SK-N-SH treated with all-trans-retinoic acid at 6 μM for 48 hours (cell line): ENCODE measurements at regions not wholly inside any gene's neighbourhood (a gene's known extent, or its start where the extent isn't known, plus 50 kb on each side); places are given as distances from the start of the nearest gene placed in this dataset.

Experiments
- ATAC-seq: fragments of 200-7000 bp; cut with Tn5 transposase; 3 replicates; pipeline ENCODE4 v1.9.1; 2020; ENCODE audit warnings: mild to moderate bottlenecking, moderate library complexity
- ARNTL ChIP-seq: fragments of 450-650 bp; formaldehyde crosslinking; IDR thresholded peaks from 2 replicates; pipeline ENCODE4 v1.5.0; 2020; ENCODE audit warnings: low read depth, mild to moderate bottlenecking, moderate library complexity, borderline replicate concordance
- BACH2 ChIP-seq: fragments of 250-450 bp; sonication (Bioruptor Pico); IDR thresholded peaks from 2 replicates; pipeline ENCODE4 v1.9.0; 2021; ENCODE audit warnings: mild to moderate bottlenecking, borderline replicate concordance
- CSDC2 ChIP-seq: fragments of 250-450 bp; sonication (Bioruptor Pico); IDR thresholded peaks from 2 replicates; pipeline ENCODE4 v1.5.0; 2020; ENCODE audit warnings: mild to moderate bottlenecking, moderate library complexity
- ESRRG ChIP-seq: fragments of 250-450 bp; sonication (Bioruptor Pico); IDR thresholded peaks from 2 replicates; pipeline ENCODE4 v1.6.1; 2021; ENCODE audit warnings: mild to moderate bottlenecking
- GLIS3 ChIP-seq: fragments of 250-450 bp; sonication (Bioruptor Pico); IDR thresholded peaks from 2 replicates; pipeline ENCODE4 v1.5.0; 2020; ENCODE audit warnings: mild to moderate bottlenecking, moderate library complexity
- ISL1 ChIP-seq: fragments of 250-450 bp; sonication (Bioruptor Pico); IDR thresholded peaks from 2 replicates; pipeline ENCODE4 v2.1.2; 2022; ENCODE audit warnings: mild to moderate bottlenecking, moderate library complexity
- OSR1 ChIP-seq: fragments of 250-450 bp; sonication (Bioruptor Pico); IDR thresholded peaks from 2 replicates; pipeline ENCODE4 v1.8.0; 2022; ENCODE audit warnings: moderate library complexity, mild to moderate bottlenecking, inconsistent platforms
- PPARA ChIP-seq: fragments of 250-450 bp; sonication (Bioruptor Pico); IDR thresholded peaks from 2 replicates; pipeline ENCODE4 v1.5.0; 2020; ENCODE audit warnings: mild to moderate bottlenecking, borderline replicate concordance
- RARB ChIP-seq: fragments of 250-450 bp; sonication (Bioruptor Pico); IDR thresholded peaks from 2 replicates; pipeline ENCODE4 v1.8.0; 2021; ENCODE audit warnings: mild to moderate bottlenecking, moderate library complexity
- SNAI2 ChIP-seq: fragments of 250-450 bp; sonication (Bioruptor Pico); IDR thresholded peaks from 2 replicates; pipeline ENCODE4 v1.5.0; 2020; ENCODE audit warnings: mild to moderate bottlenecking, moderate library complexity
- TOX ChIP-seq: fragments of 250-450 bp; sonication (Bioruptor Pico); IDR thresholded peaks from 2 replicates; pipeline ENCODE4 v1.8.0; 2021; ENCODE audit warnings: mild to moderate bottlenecking, moderate library complexity, borderline replicate concordance
- ZC3H10 ChIP-seq: fragments of 250-450 bp; sonication (Bioruptor Pico); IDR thresholded peaks from 2 replicates; pipeline ENCODE4 v1.5.1; 2021; ENCODE audit warnings: mild to moderate bottlenecking, moderate library complexity
- ZFP30 ChIP-seq: fragments of 450-650 bp; formaldehyde crosslinking; IDR thresholded peaks from 2 replicates; pipeline ENCODE4 v1.5.0; 2022; ENCODE audit warnings: mild to moderate bottlenecking, moderate library complexity
- ZNF565 ChIP-seq: fragments of 450-650 bp; formaldehyde crosslinking; conservative IDR thresholded peaks from 2 replicates; pipeline ENCODE4 v1.5.0; 2020; ENCODE audit warnings: low read depth, mild to moderate bottlenecking, moderate library complexity
- ZNF70 ChIP-seq: fragments of 450-650 bp; formaldehyde crosslinking; IDR thresholded peaks from 2 replicates; pipeline ENCODE4 v1.5.0; 2020; ENCODE audit warnings: mild to moderate bottlenecking, moderate library complexity
- TF ChIP-seq, protein P1 (sequence below): fragments of 250-450 bp; sonication (Bioruptor Pico); IDR thresholded peaks from 2 replicates; pipeline ENCODE4 v1.5.1; 2020; ENCODE audit warnings: low read depth, mild to moderate bottlenecking, moderate library complexity
- TF ChIP-seq, protein P2 (sequence below): fragments of 250-450 bp; sonication (Bioruptor Pico); IDR thresholded peaks from 2 replicates; pipeline ENCODE4 v1.5.1; 2021; ENCODE audit warnings: mild to moderate bottlenecking, moderate library complexity
- TF ChIP-seq, protein P3 (sequence below): fragments of 250-450 bp; sonication (Bioruptor Pico); IDR thresholded peaks from 2 replicates; pipeline ENCODE4 v1.8.0; 2020; ENCODE audit warnings: mild to moderate bottlenecking, moderate library complexity, borderline replicate concordance
- TF ChIP-seq, protein P4 (sequence below): fragments of 250-450 bp; sonication (Bioruptor Pico); IDR thresholded peaks from 2 replicates; pipeline ENCODE4 v1.8.0; 2021; ENCODE audit warnings: low read depth, mild to moderate bottlenecking, moderate library complexity, borderline replicate concordance

DNA sequence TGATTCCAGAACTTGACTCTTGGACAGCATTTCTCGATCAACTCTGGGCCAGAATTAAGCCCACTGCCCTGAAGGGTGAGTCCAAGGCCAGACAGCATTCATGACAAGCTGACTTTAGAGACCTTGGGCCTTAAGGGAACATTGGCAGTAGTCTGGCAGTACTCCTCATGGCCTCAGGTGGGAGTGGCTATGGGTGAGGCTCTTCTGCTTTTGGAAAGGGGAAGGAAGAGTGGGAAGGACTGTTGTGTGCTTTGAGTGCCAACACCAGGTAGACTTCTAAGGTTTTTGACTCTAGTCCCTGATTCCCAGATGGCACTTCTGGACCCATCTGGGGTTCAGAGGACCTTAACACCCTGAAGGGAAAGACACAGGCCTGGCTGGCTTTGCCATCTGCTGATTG is 530.4 kb downstream of the ACTL7B start:
- no peak for ATAC-seq
- TF ChIP-seq ZFP30: no peak
- no peak for TF ChIP-seq OSR1 (CRISPR knock-in tag)
- no peak for TF ChIP-seq ARNTL (CRISPR knock-in tag)
- TF ChIP-seq, protein P1, sequence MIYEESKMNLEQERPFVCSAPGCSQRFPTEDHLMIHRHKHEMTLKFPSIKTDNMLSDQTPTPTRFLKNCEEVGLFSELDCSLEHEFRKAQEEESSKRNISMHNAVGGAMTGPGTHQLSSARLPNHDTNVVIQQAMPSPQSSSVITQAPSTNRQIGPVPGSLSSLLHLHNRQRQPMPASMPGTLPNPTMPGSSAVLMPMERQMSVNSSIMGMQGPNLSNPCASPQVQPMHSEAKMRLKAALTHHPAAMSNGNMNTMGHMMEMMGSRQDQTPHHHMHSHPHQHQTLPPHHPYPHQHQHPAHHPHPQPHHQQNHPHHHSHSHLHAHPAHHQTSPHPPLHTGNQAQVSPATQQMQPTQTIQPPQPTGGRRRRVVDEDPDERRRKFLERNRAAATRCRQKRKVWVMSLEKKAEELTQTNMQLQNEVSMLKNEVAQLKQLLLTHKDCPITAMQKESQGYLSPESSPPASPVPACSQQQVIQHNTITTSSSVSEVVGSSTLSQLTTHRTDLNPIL (CRISPR knock-in tag): no peak
- no peak for TF ChIP-seq ESRRG (CRISPR knock-in tag)
- no peak for TF ChIP-seq GLIS3 (CRISPR knock-in tag)
- no peak for TF ChIP-seq ISL1
- TF ChIP-seq SNAI2 (CRISPR knock-in tag): no peak
- TF ChIP-seq, protein P2, sequence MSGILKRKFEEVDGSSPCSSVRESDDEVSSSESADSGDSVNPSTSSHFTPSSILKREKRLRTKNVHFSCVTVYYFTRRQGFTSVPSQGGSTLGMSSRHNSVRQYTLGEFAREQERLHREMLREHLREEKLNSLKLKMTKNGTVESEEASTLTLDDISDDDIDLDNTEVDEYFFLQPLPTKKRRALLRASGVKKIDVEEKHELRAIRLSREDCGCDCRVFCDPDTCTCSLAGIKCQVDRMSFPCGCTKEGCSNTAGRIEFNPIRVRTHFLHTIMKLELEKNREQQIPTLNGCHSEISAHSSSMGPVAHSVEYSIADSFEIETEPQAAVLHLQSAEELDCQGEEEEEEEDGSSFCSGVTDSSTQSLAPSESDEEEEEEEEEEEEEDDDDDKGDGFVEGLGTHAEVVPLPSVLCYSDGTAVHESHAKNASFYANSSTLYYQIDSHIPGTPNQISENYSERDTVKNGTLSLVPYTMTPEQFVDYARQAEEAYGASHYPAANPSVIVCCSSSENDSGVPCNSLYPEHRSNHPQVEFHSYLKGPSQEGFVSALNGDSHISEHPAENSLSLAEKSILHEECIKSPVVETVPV (CRISPR knock-in tag): no peak
- no peak for TF ChIP-seq ZC3H10 (CRISPR knock-in tag)
- TF ChIP-seq, protein P3, sequence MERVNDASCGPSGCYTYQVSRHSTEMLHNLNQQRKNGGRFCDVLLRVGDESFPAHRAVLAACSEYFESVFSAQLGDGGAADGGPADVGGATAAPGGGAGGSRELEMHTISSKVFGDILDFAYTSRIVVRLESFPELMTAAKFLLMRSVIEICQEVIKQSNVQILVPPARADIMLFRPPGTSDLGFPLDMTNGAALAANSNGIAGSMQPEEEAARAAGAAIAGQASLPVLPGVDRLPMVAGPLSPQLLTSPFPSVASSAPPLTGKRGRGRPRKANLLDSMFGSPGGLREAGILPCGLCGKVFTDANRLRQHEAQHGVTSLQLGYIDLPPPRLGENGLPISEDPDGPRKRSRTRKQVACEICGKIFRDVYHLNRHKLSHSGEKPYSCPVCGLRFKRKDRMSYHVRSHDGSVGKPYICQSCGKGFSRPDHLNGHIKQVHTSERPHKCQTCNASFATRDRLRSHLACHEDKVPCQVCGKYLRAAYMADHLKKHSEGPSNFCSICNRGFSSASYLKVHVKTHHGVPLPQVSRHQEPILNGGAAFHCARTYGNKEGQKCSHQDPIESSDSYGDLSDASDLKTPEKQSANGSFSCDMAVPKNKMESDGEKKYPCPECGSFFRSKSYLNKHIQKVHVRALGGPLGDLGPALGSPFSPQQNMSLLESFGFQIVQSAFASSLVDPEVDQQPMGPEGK: no peak
- no peak for TF ChIP-seq ZNF565 (CRISPR knock-in tag)
- TF ChIP-seq RARB (CRISPR knock-in tag): no peak
- TF ChIP-seq BACH2 (CRISPR knock-in tag): no peak
- TF ChIP-seq TOX (CRISPR knock-in tag): no peak
- TF ChIP-seq, protein P4, sequence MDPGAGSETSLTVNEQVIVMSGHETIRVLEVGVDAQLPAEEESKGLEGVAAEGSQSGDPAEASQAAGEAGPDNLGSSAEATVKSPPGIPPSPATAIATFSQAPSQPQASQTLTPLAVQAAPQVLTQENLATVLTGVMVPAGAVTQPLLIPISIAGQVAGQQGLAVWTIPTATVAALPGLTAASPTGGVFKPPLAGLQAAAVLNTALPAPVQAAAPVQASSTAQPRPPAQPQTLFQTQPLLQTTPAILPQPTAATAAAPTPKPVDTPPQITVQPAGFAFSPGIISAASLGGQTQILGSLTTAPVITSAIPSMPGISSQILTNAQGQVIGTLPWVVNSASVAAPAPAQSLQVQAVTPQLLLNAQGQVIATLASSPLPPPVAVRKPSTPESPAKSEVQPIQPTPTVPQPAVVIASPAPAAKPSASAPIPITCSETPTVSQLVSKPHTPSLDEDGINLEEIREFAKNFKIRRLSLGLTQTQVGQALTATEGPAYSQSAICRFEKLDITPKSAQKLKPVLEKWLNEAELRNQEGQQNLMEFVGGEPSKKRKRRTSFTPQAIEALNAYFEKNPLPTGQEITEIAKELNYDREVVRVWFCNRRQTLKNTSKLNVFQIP (CRISPR knock-in tag): no peak
- no peak for TF ChIP-seq PPARA (CRISPR knock-in tag)

DNA sequence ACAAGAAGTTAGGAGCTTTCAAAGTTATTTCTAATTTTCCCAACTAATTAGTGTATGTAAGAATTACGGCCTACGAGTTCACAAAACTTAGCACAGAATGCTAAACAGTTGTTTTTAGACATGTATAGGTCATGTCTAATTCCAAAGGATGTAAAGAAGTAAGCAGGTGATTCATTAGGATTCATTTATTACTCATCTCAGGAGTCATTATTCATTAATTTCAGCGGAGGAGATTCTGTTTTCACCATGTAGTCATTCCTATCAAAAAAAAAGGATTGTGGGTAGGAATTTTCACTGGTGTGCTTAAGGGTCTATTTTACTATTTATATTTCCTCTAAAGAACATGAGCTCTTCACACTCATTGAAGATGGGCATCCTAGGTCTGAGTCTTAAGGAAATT is 532.2 kb downstream of the ACTL7B start:
- no peak for ATAC-seq
- TF ChIP-seq ARNTL (CRISPR knock-in tag) (no peak), RARB (CRISPR knock-in tag) (no peak), SNAI2 (CRISPR knock-in tag) (no peak), ZNF70 (CRISPR knock-in tag) (no peak), CSDC2 (CRISPR knock-in tag) (no peak), GLIS3 (CRISPR knock-in tag) (no peak)

DNA sequence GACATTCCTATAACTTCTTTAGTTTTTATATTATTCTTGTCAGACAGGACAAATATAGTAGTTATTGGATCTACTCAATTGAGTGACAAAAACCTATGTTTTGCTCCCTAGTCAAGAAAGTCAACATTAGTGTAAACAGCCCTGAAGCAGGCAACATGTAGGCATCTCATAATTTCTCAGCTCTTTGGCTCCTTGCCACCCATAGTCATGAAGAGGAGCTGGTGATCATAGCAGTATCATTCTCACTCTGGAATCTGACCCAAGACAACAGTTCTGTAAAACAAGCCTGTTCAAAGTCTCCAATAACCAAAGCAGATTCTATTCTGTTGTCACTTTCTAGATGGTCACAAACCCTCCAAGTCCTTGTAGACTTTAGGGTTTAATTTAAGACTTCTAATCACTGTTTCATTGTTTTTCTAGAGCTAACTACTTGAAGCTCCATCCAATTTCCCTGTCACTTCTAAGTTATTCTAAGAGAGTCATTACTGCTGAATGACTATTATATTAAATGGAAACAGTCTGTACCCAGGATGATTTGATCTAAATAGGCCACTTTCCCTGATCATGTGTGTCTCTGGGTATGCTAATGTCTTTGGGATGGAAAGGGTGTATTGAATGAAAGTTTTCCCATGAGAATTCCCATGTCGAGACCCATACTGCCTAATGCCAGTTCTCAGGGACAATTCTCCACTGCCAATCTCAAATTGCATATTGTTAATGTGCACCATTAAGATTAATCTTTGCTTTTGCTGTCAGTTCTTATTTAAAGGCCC is 533.3 kb downstream of the ACTL7B start:
- TF ChIP-seq SNAI2 (CRISPR knock-in tag) (no peak), GLIS3 (CRISPR knock-in tag) (no peak), ARNTL (CRISPR knock-in tag) (no peak)
- TF ChIP-seq, protein P2 (CRISPR knock-in tag): no peak
- TF ChIP-seq, all 23 proteins: peak for 0

DNA sequence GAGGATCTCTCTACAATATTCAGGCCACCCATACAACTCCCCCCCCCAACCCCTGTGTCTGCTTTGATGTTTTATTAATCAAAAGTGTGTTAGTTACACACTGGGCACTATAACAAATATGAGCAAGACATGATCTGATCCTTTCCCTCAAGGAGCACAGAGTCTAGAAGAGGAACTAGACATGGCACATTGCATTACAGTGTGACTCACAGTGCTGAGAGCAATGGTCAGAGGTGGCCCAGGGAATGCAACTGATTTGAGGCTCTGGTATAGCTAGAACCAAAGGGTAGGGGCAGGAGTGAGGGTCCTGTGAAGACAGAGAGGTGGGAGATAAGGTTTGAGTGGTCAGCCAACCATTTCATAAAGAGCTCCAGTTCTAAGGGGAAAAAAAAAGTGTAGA is 539.2 kb downstream of the ACTL7B start:
- ATAC-seq: no peak
- TF ChIP-seq GLIS3 (CRISPR knock-in tag) (no peak), CSDC2 (CRISPR knock-in tag) (no peak)

More for the DNA sequence above, 533.3 kb downstream of the ACTL7B start:
- ATAC-seq: no peak
